ENCODE measurements at regions not wholly inside any gene's neighbourhood (a gene's known extent, or its start where the extent isn't known, plus 50 kb on each side); places are given as distances from the start of the nearest gene placed in this dataset.

GRCh38 chr4:123209436-123209835 lies 187.2 kb upstream of the SPRY1 start:
- intact Hi-C loops (cut with micrococcal nuclease): no loop called here
- Mint-ChIP-seq H3K36me3 (ENCODE audit: low read depth) (peaks cover 6% of the 10 kb centered on the region), H3K4me1 (ENCODE audit: low read depth) (no peaks in the 10 kb centered on the region), H3K27me3 (ENCODE audit: low read depth) (no peaks in the 10 kb centered on the region), H3K27ac (no peak overlapping the region), H3K9me3 (no peaks in the 10 kb centered on the region), H3K4me3 (no peak overlapping the region)
- CTCF ChIA-PET: no interaction called here
- no peak for DNase-seq

GRCh38 chr4:123215536-123215935 lies 181.1 kb upstream of the SPRY1 start:
- no peaks in the 10 kb centered on the region for H3K9me3 Mint-ChIP-seq
- H3K36me3 Mint-ChIP-seq (ENCODE audit: low read depth): peaks cover 2% of the 10 kb centered on the region
- no peak overlapping the region for H3K27ac Mint-ChIP-seq
- no peak overlapping the region for H3K4me3 Mint-ChIP-seq
- H3K4me1 Mint-ChIP-seq (ENCODE audit: low read depth): no peaks in the 10 kb centered on the region
- intact Hi-C loops (cut with micrococcal nuclease): no loop called here
- no peaks in the 10 kb centered on the region for H3K27me3 Mint-ChIP-seq (ENCODE audit: low read depth)
- DNase-seq: no peak
- CTCF ChIA-PET: no interaction called here

GRCh38 chr4:123216543-123216942 lies 180.1 kb upstream of the SPRY1 start:
- no peak overlapping the region for H3K27ac Mint-ChIP-seq
- no peaks in the 10 kb centered on the region for H3K4me1 Mint-ChIP-seq (ENCODE audit: low read depth)
- intact Hi-C loops (cut with micrococcal nuclease): no loop called here
- peaks cover 2% of the 10 kb centered on the region for H3K36me3 Mint-ChIP-seq (ENCODE audit: low read depth)
- no peak overlapping the region for H3K4me3 Mint-ChIP-seq
- DNase-seq: no peak
- H3K27me3 Mint-ChIP-seq (ENCODE audit: low read depth): no peaks in the 10 kb centered on the region
- CTCF ChIA-PET: no interaction called here
- H3K9me3 Mint-ChIP-seq: no peaks in the 10 kb centered on the region

- no peaks in the 10 kb centered on the region for H3K27me3 Mint-ChIP-seq (ENCODE audit: low read depth)
- DNase-seq: no peak
- H3K36me3 Mint-ChIP-seq (ENCODE audit: low read depth): peaks cover 3% of the 10 kb centered on the region
- CTCF ChIA-PET: no interaction called here
- H3K4me3 Mint-ChIP-seq: no peak overlapping the region
- no peaks in the 10 kb centered on the region for H3K9me3 Mint-ChIP-seq
- H3K4me1 Mint-ChIP-seq (ENCODE audit: low read depth): no peaks in the 10 kb centered on the region
- H3K27ac Mint-ChIP-seq: no peak overlapping the region
- intact Hi-C loops (cut with micrococcal nuclease): no loop called here
Observed at GRCh38 chr4:123216946-123217345, 179.6 kb upstream of the SPRY1 start.

- DNase-seq: no peak
- intact Hi-C loops (cut with micrococcal nuclease): no loop called here
- CTCF ChIA-PET: no interaction called here
Observed at GRCh38 chr4:123217664-123218063, 178.9 kb upstream of the SPRY1 start.

GRCh38 chr4:123218981-123219380 lies 177.6 kb upstream of the SPRY1 start:
- no peak overlapping the region for H3K27ac Mint-ChIP-seq
- H3K9me3 Mint-ChIP-seq: peaks cover 2% of the 10 kb centered on the region
- no peaks in the 10 kb centered on the region for H3K27me3 Mint-ChIP-seq (ENCODE audit: low read depth)
- no peak for DNase-seq
- intact Hi-C loops (cut with micrococcal nuclease): no loop called here
- H3K36me3 Mint-ChIP-seq (ENCODE audit: low read depth): peaks cover 10% of the 10 kb centered on the region
- CTCF ChIA-PET: interaction anchor here (0.5 kb wide), 1 partner anchor 95 kb away, joined by 4 read pairs; no protein-coding TSS in a partner anchor
- no peak overlapping the region for H3K4me3 Mint-ChIP-seq
- H3K4me1 Mint-ChIP-seq (ENCODE audit: low read depth): no peaks in the 10 kb centered on the region

More at GRCh38 chr4:123217664-123218063, 178.9 kb upstream of the SPRY1 start:
- Mint-ChIP-seq H3K27ac (no peak overlapping the region), H3K27me3 (ENCODE audit: low read depth) (no peaks in the 10 kb centered on the region), H3K9me3 (no peaks in the 10 kb centered on the region), H3K4me1 (ENCODE audit: low read depth) (no peaks in the 10 kb centered on the region), H3K36me3 (ENCODE audit: low read depth) (peaks cover 6% of the 10 kb centered on the region), H3K4me3 (no peak overlapping the region)

- Mint-ChIP-seq H3K27ac (no peak overlapping the region), H3K36me3 (ENCODE audit: low read depth) (peaks cover 27% of the 10 kb centered on the region), H3K27me3 (ENCODE audit: low read depth) (no peaks in the 10 kb centered on the region), H3K9me3 (peaks cover 2% of the 10 kb centered on the region), H3K4me1 (ENCODE audit: low read depth) (no peaks in the 10 kb centered on the region), H3K4me3 (no peak overlapping the region)
- no peak for DNase-seq
- intact Hi-C loops (cut with micrococcal nuclease): no loop called here
- CTCF ChIA-PET: no interaction called here
Observed at GRCh38 chr4:123229286-123229685, 167.3 kb upstream of the SPRY1 start.

- no peaks in the 10 kb centered on the region for H3K4me1 Mint-ChIP-seq (ENCODE audit: low read depth)
- intact Hi-C loops (cut with micrococcal nuclease): no loop called here
- H3K4me3 Mint-ChIP-seq: no peak overlapping the region
- H3K27me3 Mint-ChIP-seq (ENCODE audit: low read depth): no peaks in the 10 kb centered on the region
- DNase-seq: no peak
- H3K27ac Mint-ChIP-seq: no peak overlapping the region
- H3K9me3 Mint-ChIP-seq: no peaks in the 10 kb centered on the region
- peaks cover 23% of the 10 kb centered on the region for H3K36me3 Mint-ChIP-seq (ENCODE audit: low read depth)
- CTCF ChIA-PET: no interaction called here
Observed at GRCh38 chr4:123230061-123230460, 166.5 kb upstream of the SPRY1 start.

GRCh38 chr4:123232439-123232838 lies 164.2 kb upstream of the SPRY1 start:
- DNase-seq: no peak
- Mint-ChIP-seq H3K9me3 (no peaks in the 10 kb centered on the region), H3K4me3 (no peak overlapping the region), H3K27me3 (ENCODE audit: low read depth) (no peaks in the 10 kb centered on the region), H3K27ac (no peak overlapping the region), H3K4me1 (ENCODE audit: low read depth) (no peaks in the 10 kb centered on the region), H3K36me3 (ENCODE audit: low read depth) (peaks cover 21% of the 10 kb centered on the region)
- intact Hi-C loops (cut with micrococcal nuclease): no loop called here
- CTCF ChIA-PET: no interaction called here

- no peak overlapping the region for H3K4me3 Mint-ChIP-seq
- intact Hi-C loops (cut with micrococcal nuclease): no loop called here
- no peaks in the 10 kb centered on the region for H3K27me3 Mint-ChIP-seq (ENCODE audit: low read depth)
- no peak for DNase-seq
- H3K36me3 Mint-ChIP-seq (ENCODE audit: low read depth): peaks cover 21% of the 10 kb centered on the region
- CTCF ChIA-PET: no interaction called here
- no peaks in the 10 kb centered on the region for H3K9me3 Mint-ChIP-seq
- no peaks in the 10 kb centered on the region for H3K4me1 Mint-ChIP-seq (ENCODE audit: low read depth)
- H3K27ac Mint-ChIP-seq: no peak overlapping the region
Observed at GRCh38 chr4:123233136-123233768, 163.3 kb upstream of the SPRY1 start.

GRCh38 chr4:123234955-123235354 lies 161.6 kb upstream of the SPRY1 start:
- intact Hi-C loops (cut with micrococcal nuclease): no loop called here
- H3K36me3 Mint-ChIP-seq (ENCODE audit: low read depth): peaks cover 13% of the 10 kb centered on the region
- CTCF ChIA-PET: no interaction called here
- no peaks in the 10 kb centered on the region for H3K27me3 Mint-ChIP-seq (ENCODE audit: low read depth)
- H3K9me3 Mint-ChIP-seq: peaks cover 2% of the 10 kb centered on the region
- H3K4me3 Mint-ChIP-seq: no peak overlapping the region
- no peaks in the 10 kb centered on the region for H3K4me1 Mint-ChIP-seq (ENCODE audit: low read depth)
- no peak overlapping the region for H3K27ac Mint-ChIP-seq
- DNase-seq: no peak

- Mint-ChIP-seq H3K36me3 (ENCODE audit: low read depth) (peaks cover 13% of the 10 kb centered on the region), H3K27ac (no peak overlapping the region), H3K27me3 (ENCODE audit: low read depth) (no peaks in the 10 kb centered on the region), H3K9me3 (peaks cover 6% of the 10 kb centered on the region), H3K4me3 (no peak overlapping the region), H3K4me1 (ENCODE audit: low read depth) (no peaks in the 10 kb centered on the region)
- no peak for DNase-seq
- CTCF ChIA-PET: no interaction called here
- intact Hi-C loops (cut with micrococcal nuclease): no loop called here
Observed at GRCh38 chr4:123235431-123235830, 161.2 kb upstream of the SPRY1 start.

- Mint-ChIP-seq H3K9me3 (peaks cover 7% of the 10 kb centered on the region), H3K27ac (no peak overlapping the region), H3K4me1 (ENCODE audit: low read depth) (no peaks in the 10 kb centered on the region), H3K36me3 (ENCODE audit: low read depth) (peaks cover 13% of the 10 kb centered on the region), H3K27me3 (ENCODE audit: low read depth) (no peaks in the 10 kb centered on the region), H3K4me3 (no peak overlapping the region)
- CTCF ChIA-PET: no interaction called here
- intact Hi-C loops (cut with micrococcal nuclease): no loop called here
- DNase-seq: no peak
Observed at GRCh38 chr4:123236606-123237005, 160.0 kb upstream of the SPRY1 start.
